ENCODE measurements at regions not wholly inside any gene's neighbourhood (a gene's known extent, or its start where the extent isn't known, plus 50 kb on each side); places are given as distances from the start of the nearest gene placed in this dataset.
A peak's percentile ranks its signal among the peaks of the same experiment; 100 is the strongest.

DNA sequence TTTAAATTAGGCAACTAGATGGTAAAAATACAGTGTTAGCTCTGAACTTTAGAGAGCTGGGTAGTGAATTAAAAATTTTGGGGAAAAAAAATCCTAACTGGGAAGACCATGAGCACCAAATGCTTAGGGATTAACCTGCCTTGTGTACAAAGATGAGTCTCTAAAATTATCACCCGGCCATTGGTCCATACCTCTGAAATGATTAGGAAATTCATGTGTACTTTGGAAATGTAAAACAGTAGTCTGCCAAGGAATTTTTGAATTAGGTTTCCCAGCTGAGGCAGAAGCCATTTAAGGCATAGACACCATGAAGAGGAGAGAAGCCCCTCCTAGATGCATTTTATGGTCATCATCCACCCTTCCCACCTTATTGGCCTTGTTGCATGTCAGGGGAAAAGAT is 670.5 kb upstream of the SALL1 start:
- Histone ChIP-seq H3K36me3 (replicated peaks; ENCODE audit: low read depth, low read length) (no peaks in the 10 kb centered on the region), H3K27ac (ENCODE audit: low read length) (no peak overlapping the region), H3K27me3 (ENCODE audit: low read depth, low read length) (no peaks in the 10 kb centered on the region), H3K9me3 (ENCODE audit: insufficient read depth, low read length) (no peaks in the 10 kb centered on the region), H3K4me3 (ENCODE audit: low read length) (no peak overlapping the region), H3K79me2 (ENCODE audit: low read length) (no peaks in the 10 kb centered on the region), H2AFZ (ENCODE audit: low read depth, low read length) (no peak overlapping the region), H3K4me2 (ENCODE audit: low read length) (no peak overlapping the region), H3K9ac (ENCODE audit: low read length) (no peak overlapping the region), H4K20me1 (ENCODE audit: insufficient read depth, low read length) (no peaks in the 10 kb centered on the region), H3K4me1 (ENCODE audit: low read length) (no peaks in the 10 kb centered on the region)
- TF ChIP-seq, protein P1, sequence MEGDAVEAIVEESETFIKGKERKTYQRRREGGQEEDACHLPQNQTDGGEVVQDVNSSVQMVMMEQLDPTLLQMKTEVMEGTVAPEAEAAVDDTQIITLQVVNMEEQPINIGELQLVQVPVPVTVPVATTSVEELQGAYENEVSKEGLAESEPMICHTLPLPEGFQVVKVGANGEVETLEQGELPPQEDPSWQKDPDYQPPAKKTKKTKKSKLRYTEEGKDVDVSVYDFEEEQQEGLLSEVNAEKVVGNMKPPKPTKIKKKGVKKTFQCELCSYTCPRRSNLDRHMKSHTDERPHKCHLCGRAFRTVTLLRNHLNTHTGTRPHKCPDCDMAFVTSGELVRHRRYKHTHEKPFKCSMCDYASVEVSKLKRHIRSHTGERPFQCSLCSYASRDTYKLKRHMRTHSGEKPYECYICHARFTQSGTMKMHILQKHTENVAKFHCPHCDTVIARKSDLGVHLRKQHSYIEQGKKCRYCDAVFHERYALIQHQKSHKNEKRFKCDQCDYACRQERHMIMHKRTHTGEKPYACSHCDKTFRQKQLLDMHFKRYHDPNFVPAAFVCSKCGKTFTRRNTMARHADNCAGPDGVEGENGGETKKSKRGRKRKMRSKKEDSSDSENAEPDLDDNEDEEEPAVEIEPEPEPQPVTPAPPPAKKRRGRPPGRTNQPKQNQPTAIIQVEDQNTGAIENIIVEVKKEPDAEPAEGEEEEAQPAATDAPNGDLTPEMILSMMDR (IDR thresholded peaks at IDR 0.05; ENCODE audit: low read depth, low read length): no peak
- TF ChIP-seq EZH2phosphoT487 (IDR thresholded peaks at IDR 0.05; ENCODE audit: low read depth): no peak

DNA sequence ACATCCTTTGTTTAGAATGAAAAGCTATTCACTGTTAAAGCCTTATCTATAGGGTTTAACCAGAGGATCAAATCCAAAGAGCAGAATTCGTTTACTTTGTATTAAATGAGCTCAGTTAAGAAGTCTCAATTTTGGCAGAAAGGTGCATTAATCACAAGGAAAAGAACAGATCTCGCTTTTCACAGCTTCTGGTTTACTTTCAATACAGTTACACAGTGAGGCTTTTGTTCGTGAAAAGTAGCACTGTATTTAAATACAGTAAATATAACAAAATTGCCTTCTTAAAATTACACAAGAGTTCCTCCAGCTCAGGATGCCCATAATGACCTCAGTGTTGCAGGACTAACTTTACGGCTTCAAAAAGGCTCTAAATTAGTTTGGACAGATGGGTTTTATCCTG is 669.1 kb upstream of the SALL1 start:
- Histone ChIP-seq H3K27me3 (ENCODE audit: low read depth, low read length) (no peaks in the 10 kb centered on the region), H3K4me1 (ENCODE audit: low read length) (no peaks in the 10 kb centered on the region), H3K9me3 (ENCODE audit: insufficient read depth, low read length) (no peaks in the 10 kb centered on the region), H3K9ac (ENCODE audit: low read length) (no peak overlapping the region), H3K4me2 (ENCODE audit: low read length) (no peak overlapping the region), H3K27ac (ENCODE audit: low read length) (no peak overlapping the region), H3K79me2 (ENCODE audit: low read length) (no peaks in the 10 kb centered on the region), H4K20me1 (ENCODE audit: insufficient read depth, low read length) (no peaks in the 10 kb centered on the region), H2AFZ (ENCODE audit: low read depth, low read length) (no peak overlapping the region), H3K4me3 (ENCODE audit: low read length) (no peak overlapping the region), H3K36me3 (replicated peaks; ENCODE audit: low read depth, low read length) (no peaks in the 10 kb centered on the region)
- TF ChIP-seq, protein P1 (IDR thresholded peaks at IDR 0.05; ENCODE audit: low read depth, low read length): no peak
- TF ChIP-seq EZH2phosphoT487 (IDR thresholded peaks at IDR 0.05; ENCODE audit: low read depth): no peak

DNA sequence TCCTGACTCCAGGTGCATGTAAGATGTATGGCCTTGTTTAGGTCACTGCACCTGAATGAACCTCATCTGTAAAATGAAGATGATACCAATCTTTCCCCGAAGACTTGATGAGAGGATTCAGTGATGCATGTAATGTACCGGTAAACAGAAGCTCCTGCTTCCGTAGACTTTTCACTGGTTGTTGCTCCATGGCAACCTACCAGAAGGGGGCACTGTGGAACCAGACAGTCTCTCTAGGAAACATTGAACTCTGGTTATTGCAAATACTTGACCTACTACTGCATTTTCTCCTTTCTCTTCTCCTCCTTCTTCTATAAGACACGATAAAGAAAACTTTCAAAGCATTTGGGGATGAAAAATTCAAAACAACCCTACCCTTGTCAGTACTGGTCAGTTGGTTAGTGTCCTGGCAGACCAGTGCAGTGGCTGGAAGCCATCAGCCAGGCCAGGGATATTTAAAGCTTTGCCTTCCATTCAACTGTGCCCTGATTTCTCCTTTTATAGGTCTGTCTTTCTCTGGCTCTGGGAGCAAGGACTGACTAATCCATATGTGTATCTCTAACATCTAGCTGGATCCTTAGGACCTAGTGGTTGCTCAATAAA is 667.4 kb upstream of the SALL1 start:
- H3K27me3 ChIP-seq (ENCODE audit: low read depth, low read length): no peaks in the 10 kb centered on the region
- H3K27ac ChIP-seq (ENCODE audit: low read length): no peak overlapping the region
- no peaks in the 10 kb centered on the region for H3K9me3 ChIP-seq (ENCODE audit: insufficient read depth, low read length)
- H3K9ac ChIP-seq (ENCODE audit: low read length): no peak overlapping the region
- no peak overlapping the region for H3K4me2 ChIP-seq (ENCODE audit: low read length)
- no peak for TF ChIP-seq EZH2phosphoT487 (IDR thresholded peaks at IDR 0.05; ENCODE audit: low read depth)
- TF ChIP-seq, protein P1 (IDR thresholded peaks at IDR 0.05; ENCODE audit: low read depth, low read length): peak; percentile 73
- H3K36me3 ChIP-seq (replicated peaks; ENCODE audit: low read depth, low read length): no peaks in the 10 kb centered on the region
- no peaks in the 10 kb centered on the region for H4K20me1 ChIP-seq (ENCODE audit: insufficient read depth, low read length)
- H3K4me1 ChIP-seq (ENCODE audit: low read length): no peaks in the 10 kb centered on the region
- H3K4me3 ChIP-seq (ENCODE audit: low read length): no peak overlapping the region
- no peaks in the 10 kb centered on the region for H3K79me2 ChIP-seq (ENCODE audit: low read length)
- H2AFZ ChIP-seq (ENCODE audit: low read depth, low read length): no peak overlapping the region

DNA sequence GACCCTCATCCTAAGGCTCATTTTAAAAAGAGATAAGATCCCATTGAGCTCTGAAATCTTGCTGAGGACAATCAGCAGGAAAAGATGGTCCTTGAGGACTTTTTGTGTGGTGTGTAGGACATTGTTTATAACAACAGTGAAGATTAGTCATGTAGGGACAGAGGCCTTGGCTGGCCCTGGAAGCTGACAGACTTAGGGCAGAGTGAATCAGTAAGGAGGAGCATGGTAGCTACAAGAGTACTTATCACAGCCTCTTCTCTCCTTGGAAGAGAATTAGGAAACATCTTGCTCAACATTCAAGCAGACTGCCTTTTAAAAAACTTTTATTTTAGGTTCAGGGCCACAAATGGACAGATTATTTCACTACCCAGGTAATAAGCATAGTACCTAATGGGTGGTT is 665.9 kb upstream of the SALL1 start:
- no peaks in the 10 kb centered on the region for H3K79me2 ChIP-seq (ENCODE audit: low read length)
- H3K4me3 ChIP-seq (ENCODE audit: low read length): no peak overlapping the region
- no peak overlapping the region for H3K9ac ChIP-seq (ENCODE audit: low read length)
- H3K27me3 ChIP-seq (ENCODE audit: low read depth, low read length): no peaks in the 10 kb centered on the region
- no peaks in the 10 kb centered on the region for H3K4me1 ChIP-seq (ENCODE audit: low read length)
- H3K9me3 ChIP-seq (ENCODE audit: insufficient read depth, low read length): no peaks in the 10 kb centered on the region
- no peaks in the 10 kb centered on the region for H3K36me3 ChIP-seq (replicated peaks; ENCODE audit: low read depth, low read length)
- no peak overlapping the region for H3K27ac ChIP-seq (ENCODE audit: low read length)
- no peak overlapping the region for H3K4me2 ChIP-seq (ENCODE audit: low read length)
- H4K20me1 ChIP-seq (ENCODE audit: insufficient read depth, low read length): no peaks in the 10 kb centered on the region
- TF ChIP-seq, protein P1 (IDR thresholded peaks at IDR 0.05; ENCODE audit: low read depth, low read length): no peak
- no peak for TF ChIP-seq EZH2phosphoT487 (IDR thresholded peaks at IDR 0.05; ENCODE audit: low read depth)
- no peak overlapping the region for H2AFZ ChIP-seq (ENCODE audit: low read depth, low read length)
